Memory B cell (primary cell): ENCODE measurements at regions not wholly inside any gene's neighbourhood (a gene's known extent, or its start where the extent isn't known, plus 50 kb on each side); places are given as distances from the start of the nearest gene placed in this dataset.

Experiments
- ATAC-seq: fragments of 150-1000 bp; cut with Tn5 transposase; 2 replicates; pipeline ENCODE4 v1.10.0; 2021; ENCODE audit warnings: low read depth, mild to moderate bottlenecking, moderate library complexity
- DNase-seq, 2 donors: peaks; one replicate each; pipeline ENCODE4 v3.0.0; 2022; ENCODE audit warnings: low spot score in 2 of 2
- H3K27ac Mint-ChIP-seq: one replicate; pipeline ENCODE4 v1.8.0; 2022; ENCODE audit warnings: mild to moderate bottlenecking, moderate library complexity, mixed read lengths
- H3K27me3 Mint-ChIP-seq: one replicate; pipeline ENCODE4 v1.8.0; 2022; ENCODE audit warnings: mixed read lengths
- H3K36me3 Mint-ChIP-seq: one replicate; pipeline ENCODE4 v1.8.0; 2022; ENCODE audit warnings: mild to moderate bottlenecking, mixed read lengths
- H3K4me1 Mint-ChIP-seq: one replicate; pipeline ENCODE4 v1.8.0; 2022; ENCODE audit warnings: mixed read lengths
- H3K4me3 Mint-ChIP-seq: one replicate; pipeline ENCODE4 v1.8.0; 2022; ENCODE audit warnings: mild to moderate bottlenecking, moderate library complexity, mixed read lengths
- H3K9me3 Mint-ChIP-seq: one replicate; pipeline ENCODE4 v1.8.0; 2022; ENCODE audit warnings: mixed read lengths

DNA sequence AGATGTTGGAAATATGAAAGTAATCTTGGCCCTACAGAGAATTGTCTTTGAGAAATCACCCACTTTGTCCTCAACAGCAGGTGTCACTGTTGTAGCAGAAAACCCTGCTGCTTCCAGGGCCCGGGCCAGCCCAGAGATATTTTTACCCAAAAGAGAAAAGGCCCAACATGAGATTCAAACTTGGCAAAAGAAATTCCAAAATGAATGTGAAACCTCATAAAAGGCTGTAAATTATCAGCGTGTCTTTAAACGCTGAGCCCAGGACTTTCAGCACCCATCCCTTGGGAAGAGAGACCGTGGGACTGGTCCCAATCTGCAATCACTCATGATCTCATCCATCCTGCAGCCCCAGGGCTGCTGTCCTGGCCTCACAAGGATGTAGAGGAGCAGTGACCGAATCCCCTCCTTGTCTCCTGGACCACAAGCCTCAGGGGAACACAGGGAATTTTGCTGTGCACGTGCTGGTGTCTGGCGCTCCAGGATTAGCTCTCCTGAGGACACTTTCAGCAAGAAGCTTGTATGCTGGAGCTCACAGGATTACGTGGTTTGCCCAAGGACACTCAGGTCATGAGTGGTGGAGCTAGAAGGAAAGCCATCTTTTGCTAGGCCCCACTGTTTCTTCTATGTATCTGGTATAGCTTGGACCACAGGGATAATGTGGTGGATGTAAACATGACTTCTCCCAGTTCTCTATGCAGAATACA lies 202.1 kb downstream of the RNF144A start:
- no peak for DNase-seq
- no peak for ATAC-seq
- Mint-ChIP-seq H3K4me3 (no peak overlapping the region), H3K27ac (no peak overlapping the region), H3K9me3 (peaks cover 3% of the 10 kb centered on the region), H3K27me3 (peaks cover 3% of the 10 kb centered on the region), H3K36me3 (peaks cover 2% of the 10 kb centered on the region), H3K4me1 (no peaks in the 10 kb centered on the region)

GRCh38 chr2:7121851-7122250 lies 204.6 kb downstream of the RNF144A start:
- no peaks in the 10 kb centered on the region for H3K36me3 Mint-ChIP-seq
- no peak overlapping the region for H3K4me3 Mint-ChIP-seq
- ATAC-seq (no peak), DNase-seq (no peak)
- peaks cover 1% of the 10 kb centered on the region for H3K27me3 Mint-ChIP-seq
- no peak overlapping the region for H3K27ac Mint-ChIP-seq
- no peaks in the 10 kb centered on the region for H3K9me3 Mint-ChIP-seq
- no peaks in the 10 kb centered on the region for H3K4me1 Mint-ChIP-seq

GRCh38 chr2:7127156-7127555 lies 209.9 kb downstream of the RNF144A start:
- DNase-seq, result no peak
- ATAC-seq, result no peak
- no peak overlapping the region for H3K4me3 Mint-ChIP-seq

DNA sequence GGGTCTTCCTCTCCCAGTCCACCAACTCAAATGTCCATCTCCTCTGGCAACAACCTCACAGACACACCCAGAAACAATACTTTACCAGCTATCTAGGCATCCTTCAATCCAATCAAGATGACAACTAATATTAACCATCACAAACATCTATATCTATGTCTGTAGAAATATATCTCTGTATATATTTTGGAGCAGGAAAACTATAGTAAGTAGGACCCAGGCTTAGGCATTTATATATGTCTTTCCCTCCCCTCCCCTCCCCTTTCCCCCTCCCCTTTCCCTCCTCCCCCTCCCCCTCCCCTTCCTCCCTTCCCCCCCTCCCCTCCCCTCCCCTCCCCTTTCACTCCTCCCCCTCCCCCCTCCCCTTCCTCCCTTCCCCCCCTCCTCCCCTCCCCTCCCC lies 210.5 kb downstream of the RNF144A start:
- no peak overlapping the region for H3K4me3 Mint-ChIP-seq
- no peak for DNase-seq
- H3K27ac Mint-ChIP-seq, result no peak overlapping the region
- no peak for ATAC-seq
- H3K4me1 Mint-ChIP-seq, result no peaks in the 10 kb centered on the region
- no peaks in the 10 kb centered on the region for H3K36me3 Mint-ChIP-seq
- peaks cover 3% of the 10 kb centered on the region for H3K9me3 Mint-ChIP-seq
- peaks cover 5% of the 10 kb centered on the region for H3K27me3 Mint-ChIP-seq

More at GRCh38 chr2:7127156-7127555, 209.9 kb downstream of the RNF144A start:
- Mint-ChIP-seq H3K36me3 (no peaks in the 10 kb centered on the region), H3K9me3 (peaks cover 3% of the 10 kb centered on the region), H3K4me1 (no peaks in the 10 kb centered on the region), H3K27me3 (peaks cover 2% of the 10 kb centered on the region), H3K27ac (no peak overlapping the region)

DNA sequence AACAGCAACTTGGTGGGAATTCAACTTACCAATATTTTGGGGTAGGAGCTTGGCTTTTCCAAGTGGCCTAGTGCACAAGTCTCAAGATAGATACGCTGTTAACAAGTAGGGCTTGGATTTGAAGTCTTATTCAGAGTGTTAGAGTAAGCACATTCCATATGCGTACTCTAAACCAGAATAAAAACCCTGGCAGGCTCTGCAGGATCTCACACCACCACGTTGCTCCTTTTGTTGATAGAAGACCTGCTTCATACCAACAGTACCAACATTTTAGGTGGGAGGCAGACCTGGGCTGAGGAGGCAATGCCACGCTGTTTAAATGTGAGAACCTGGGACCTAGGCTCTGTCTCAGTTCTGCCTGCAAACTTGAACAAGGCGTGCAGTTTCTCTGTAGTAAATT lies 214.0 kb downstream of the RNF144A start:
- DNase-seq (no peak), ATAC-seq (no peak)
- Mint-ChIP-seq H3K4me1 (no peaks in the 10 kb centered on the region), H3K27me3 (peaks cover 9% of the 10 kb centered on the region), H3K27ac (no peak overlapping the region), H3K9me3 (peaks cover 3% of the 10 kb centered on the region), H3K36me3 (no peaks in the 10 kb centered on the region), H3K4me3 (no peak overlapping the region)

DNA sequence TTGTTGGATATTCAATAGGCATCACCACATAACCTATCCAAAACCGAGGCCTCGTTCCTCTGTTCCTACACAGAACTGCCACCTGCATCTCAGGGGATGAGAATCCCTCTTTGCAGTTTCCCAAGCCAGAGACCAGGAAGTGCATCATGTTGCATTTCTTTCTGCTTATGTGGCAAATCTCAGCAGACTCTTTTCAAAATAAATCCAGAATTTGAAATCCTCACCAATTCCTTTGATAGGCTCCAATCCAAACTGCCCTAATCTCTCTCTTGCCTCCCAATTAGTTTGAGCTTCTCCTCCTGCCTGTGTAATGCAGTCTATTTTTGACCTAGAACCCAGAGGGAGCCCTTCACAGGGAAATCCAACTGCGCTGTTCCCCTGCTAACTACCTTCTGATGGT lies 215.5 kb downstream of the RNF144A start:
- no peaks in the 10 kb centered on the region for H3K4me1 Mint-ChIP-seq
- peaks cover 9% of the 10 kb centered on the region for H3K27me3 Mint-ChIP-seq
- ATAC-seq (no peak), DNase-seq (no peak)
- no peak overlapping the region for H3K27ac Mint-ChIP-seq
- no peaks in the 10 kb centered on the region for H3K36me3 Mint-ChIP-seq
- H3K9me3 Mint-ChIP-seq, result peaks cover 3% of the 10 kb centered on the region
- H3K4me3 Mint-ChIP-seq, result no peak overlapping the region

- H3K27ac Mint-ChIP-seq, result no peak overlapping the region
- H3K9me3 Mint-ChIP-seq, result no peaks in the 10 kb centered on the region
- no peak overlapping the region for H3K4me3 Mint-ChIP-seq
- DNase-seq (no peak), ATAC-seq (no peak)
- H3K27me3 Mint-ChIP-seq, result peaks cover 7% of the 10 kb centered on the region
- H3K4me1 Mint-ChIP-seq, result no peaks in the 10 kb centered on the region
- H3K36me3 Mint-ChIP-seq, result no peaks in the 10 kb centered on the region
Measured at GRCh38 chr2:7133521-7133920, 216.3 kb downstream of the RNF144A start.

GRCh38 chr2:7140306-7140705 lies 223.1 kb downstream of the RNF144A start:
- no peaks in the 10 kb centered on the region for H3K36me3 Mint-ChIP-seq
- ATAC-seq, result no peak
- no peaks in the 10 kb centered on the region for H3K27me3 Mint-ChIP-seq
- no peak overlapping the region for H3K4me3 Mint-ChIP-seq
- no peaks in the 10 kb centered on the region for H3K4me1 Mint-ChIP-seq
- H3K27ac Mint-ChIP-seq, result no peak overlapping the region
- H3K9me3 Mint-ChIP-seq, result peaks cover 4% of the 10 kb centered on the region
- DNase-seq, result no peak

GRCh38 chr2:7145707-7146106 lies 228.5 kb downstream of the RNF144A start:
- no peak for ATAC-seq
- Mint-ChIP-seq H3K4me1 (no peaks in the 10 kb centered on the region), H3K9me3 (peaks cover 3% of the 10 kb centered on the region), H3K36me3 (no peaks in the 10 kb centered on the region), H3K27me3 (peaks cover 7% of the 10 kb centered on the region), H3K4me3 (no peak overlapping the region), H3K27ac (no peak overlapping the region)
- no peak for DNase-seq

DNA sequence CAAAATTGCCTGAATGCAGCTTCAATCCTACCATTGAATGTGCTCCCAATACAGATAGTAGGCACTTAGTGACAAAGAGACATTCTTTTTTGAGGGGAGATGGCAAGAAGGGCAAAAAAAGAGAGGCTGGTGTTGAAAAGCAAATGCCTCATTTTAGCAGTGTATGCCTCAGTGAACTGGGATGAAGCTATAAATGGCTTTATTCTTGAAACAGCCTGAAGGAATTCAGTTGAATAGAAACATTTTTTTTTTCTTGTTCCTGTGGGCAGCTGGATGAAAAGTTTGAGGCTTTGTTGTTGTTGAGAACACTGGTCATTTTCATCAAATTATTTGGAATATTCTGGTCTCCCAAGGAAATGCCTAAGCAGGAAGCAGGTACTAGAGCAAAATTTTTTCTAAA lies 228.9 kb downstream of the RNF144A start:
- H3K27me3 Mint-ChIP-seq, result peaks cover 7% of the 10 kb centered on the region
- H3K4me1 Mint-ChIP-seq, result no peaks in the 10 kb centered on the region
- H3K4me3 Mint-ChIP-seq, result no peak overlapping the region
- DNase-seq (no peak), ATAC-seq (no peak)
- no peak overlapping the region for H3K27ac Mint-ChIP-seq
- peaks cover 3% of the 10 kb centered on the region for H3K9me3 Mint-ChIP-seq
- no peaks in the 10 kb centered on the region for H3K36me3 Mint-ChIP-seq

DNA sequence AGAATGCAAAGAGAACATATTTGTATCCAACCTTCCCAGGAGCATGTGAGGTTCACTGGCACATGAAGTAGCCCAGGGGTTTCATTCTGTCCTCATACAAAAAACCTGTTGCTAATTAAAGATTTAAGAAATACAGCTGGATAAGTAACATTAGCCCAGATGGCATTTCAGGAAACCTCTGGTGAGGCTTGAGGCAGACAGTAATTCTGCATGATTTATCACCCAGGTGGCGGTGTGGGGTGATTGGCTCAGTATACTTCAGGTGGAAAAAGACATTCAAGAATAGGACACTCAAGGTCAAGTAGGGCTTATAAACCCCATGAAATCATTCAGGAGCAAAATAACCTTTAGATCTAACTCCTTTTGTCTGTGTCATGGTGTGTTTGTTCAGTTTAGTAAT lies 237.4 kb downstream of the RNF144A start:
- H3K4me3 Mint-ChIP-seq, result no peak overlapping the region
- no peak for ATAC-seq
- H3K27me3 Mint-ChIP-seq, result no peaks in the 10 kb centered on the region
- DNase-seq, result no peak
- H3K9me3 Mint-ChIP-seq, result peaks cover 10% of the 10 kb centered on the region
- H3K27ac Mint-ChIP-seq, result no peak overlapping the region
- H3K36me3 Mint-ChIP-seq, result no peaks in the 10 kb centered on the region
- H3K4me1 Mint-ChIP-seq, result no peaks in the 10 kb centered on the region

DNA sequence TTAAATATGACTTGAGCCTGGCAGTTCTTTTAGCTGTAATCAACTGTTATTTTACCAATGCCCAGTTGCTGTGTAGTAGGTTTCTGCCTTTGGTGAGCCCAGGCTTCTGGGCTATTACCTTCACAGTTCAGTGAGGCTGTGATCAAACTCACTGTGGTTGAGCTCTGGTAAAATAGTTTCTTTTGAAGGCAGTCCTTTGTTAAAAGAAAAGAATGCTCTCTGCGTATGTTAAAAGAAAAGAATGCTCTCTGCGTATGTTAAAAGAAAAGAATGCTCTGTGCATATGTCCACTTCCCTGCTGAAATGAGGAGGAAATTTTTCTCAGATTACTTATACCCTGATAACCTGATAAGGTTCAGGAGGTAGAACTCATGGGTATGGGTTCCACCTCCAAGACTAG lies 244.3 kb downstream of the RNF144A start:
- Mint-ChIP-seq H3K9me3 (peaks cover 6% of the 10 kb centered on the region), H3K4me1 (no peaks in the 10 kb centered on the region), H3K4me3 (no peak overlapping the region), H3K36me3 (no peaks in the 10 kb centered on the region), H3K27me3 (peaks cover 3% of the 10 kb centered on the region), H3K27ac (no peak overlapping the region)
- no peak for DNase-seq
- ATAC-seq, result no peak

DNA sequence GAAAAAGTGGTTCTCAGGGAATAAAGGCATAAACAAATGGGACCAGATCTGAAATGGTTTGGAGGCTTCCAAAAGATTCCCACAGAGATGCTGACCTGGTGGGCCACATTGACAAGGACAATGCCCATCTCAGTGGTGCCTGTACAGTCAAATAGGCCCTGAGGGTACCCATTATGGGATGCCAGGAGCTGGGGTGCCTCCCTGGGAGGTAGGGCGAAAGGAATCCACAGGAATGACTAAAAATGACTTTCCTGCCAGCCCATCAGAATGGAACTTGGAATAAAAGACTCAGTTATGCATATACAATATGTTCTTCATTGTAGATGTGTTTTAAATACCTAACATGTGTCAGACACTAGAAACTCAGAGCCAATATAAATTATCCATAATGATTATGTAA lies 248.5 kb downstream of the RNF144A start:
- no peak for ATAC-seq
- no peaks in the 10 kb centered on the region for H3K36me3 Mint-ChIP-seq

GRCh38 chr2:7167801-7168411 lies 250.7 kb downstream of the RNF144A start:
- Mint-ChIP-seq H3K27ac (no peak overlapping the region), H3K9me3 (no peaks in the 10 kb centered on the region), H3K27me3 (peaks cover 10% of the 10 kb centered on the region), H3K36me3 (no peaks in the 10 kb centered on the region), H3K4me1 (no peaks in the 10 kb centered on the region), H3K4me3 (no peak overlapping the region)
- no peak for ATAC-seq
- no peak for DNase-seq

More for the DNA sequence above, 248.5 kb downstream of the RNF144A start:
- H3K27ac Mint-ChIP-seq, result no peak overlapping the region
- no peak overlapping the region for H3K4me3 Mint-ChIP-seq
- DNase-seq, result no peak
- H3K4me1 Mint-ChIP-seq, result no peaks in the 10 kb centered on the region
- H3K9me3 Mint-ChIP-seq, result peaks cover 2% of the 10 kb centered on the region
- peaks cover 8% of the 10 kb centered on the region for H3K27me3 Mint-ChIP-seq

DNA sequence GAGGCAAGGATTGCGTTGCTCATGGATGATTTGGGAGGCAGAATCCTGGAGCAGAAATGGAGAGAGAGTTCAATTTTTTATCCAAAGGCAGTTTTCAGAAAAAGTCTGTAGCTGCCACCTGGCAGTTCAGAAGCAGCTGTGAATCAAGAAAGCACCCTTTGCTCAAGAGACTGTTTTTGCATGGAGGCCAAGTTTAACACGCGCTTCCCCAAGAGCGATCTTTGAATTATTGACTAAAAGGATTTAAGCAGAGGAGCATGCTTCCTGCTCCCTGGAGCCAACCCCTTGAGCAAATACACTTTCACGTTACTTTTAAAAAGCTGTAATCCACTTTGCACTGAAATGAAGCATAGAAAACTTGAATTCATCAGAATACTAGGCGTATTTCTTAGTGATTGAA lies 252.4 kb downstream of the RNF144A start:
- ATAC-seq, result no peak
- no peaks in the 10 kb centered on the region for H3K4me1 Mint-ChIP-seq
- H3K36me3 Mint-ChIP-seq, result no peaks in the 10 kb centered on the region
- H3K27me3 Mint-ChIP-seq, result peaks cover 10% of the 10 kb centered on the region
- DNase-seq, result no peak
- no peak overlapping the region for H3K27ac Mint-ChIP-seq
- H3K9me3 Mint-ChIP-seq, result no peaks in the 10 kb centered on the region
- no peak overlapping the region for H3K4me3 Mint-ChIP-seq
